NCI-H345 (cell line): ENCODE measurements at regions not wholly inside any gene's neighbourhood (a gene's known extent, or its start where the extent isn't known, plus 50 kb on each side); places are given as distances from the start of the nearest gene placed in this dataset.

Experiments
- DNase-seq: peaks from one replicate; lab custom pipeline; 2025; lab: John Stamatoyannopoulos, UW

- DNase-seq = no peak
These were observed 58.8 kb upstream of the NTRK3 start for GRCh38 chr15:88315221-88315878.

- no peak for DNase-seq
These were observed 56.5 kb upstream of the NTRK3 start for GRCh38 chr15:88312941-88313579.

GRCh38 chr15:88309363-88309762 lies 52.8 kb upstream of the NTRK3 start:
- no peak for DNase-seq

GRCh38 chr15:88307344-88307743 lies 50.8 kb upstream of the NTRK3 start:
- DNase-seq = no peak
